Panc1 (cell line): ENCODE measurements at regions not wholly inside any gene's neighbourhood (a gene's known extent, or its start where the extent isn't known, plus 50 kb on each side); places are given as distances from the start of the nearest gene placed in this dataset.

ENCODE experiments used
- ATAC-seq: fragments of 200-7000 bp; cut with Tn5 transposase; 2 replicates; pipeline ENCODE4 v1.9.1; 2020; ENCODE audit warnings: mild to moderate bottlenecking, moderate library complexity
- BruUV-seq: library from RNA; stranded (reverse); fragments of 400-500 nt; replicated peaks from 2 replicates; lab custom pipeline; 2021; lab: Mats Ljungman, UMichigan
- CTCF ChIA-PET: fragments of 300-600 bp; sonication (Branson Sonifier 250); formaldehyde crosslinking; loops from one replicate; lab custom pipeline; 2022; ENCODE audit warnings: antibody characterized with exemption; lab: Charles Lee
- POLR2A ChIA-PET: fragments of 300-600 bp; sonication (Branson Sonifier 250); formaldehyde crosslinking; loops from one replicate; lab custom pipeline; 2022; ENCODE audit warnings: antibody characterized with exemption; lab: Charles Lee
- DNase-seq: peaks from one replicate; pipeline ENCODE4 v3.0.0-alpha.2; 2010; ENCODE audit warnings: low read depth, low spot score
- H3K27ac ChIP-seq: 2 replicates; pipeline ENCODE4 v1.5.1; 2011; ENCODE audit warnings: mild to moderate bottlenecking, low read length, inconsistent platforms
- H3K27me3 ChIP-seq: fragments of 200-500 bp; sonication (Bioruptor generic); 2 replicates; pipeline ENCODE4 v1.6.0; 2014; ENCODE audit warnings: low read length, inconsistent platforms; ENCODE audit not compliant: control insufficient read depth, insufficient read depth
- H3K36me3 ChIP-seq: fragments of 200-500 bp; sonication (Bioruptor generic); 2 replicates; pipeline ENCODE4 v1.5.1; 2014; ENCODE audit warnings: inconsistent platforms, mild to moderate bottlenecking, low read length, moderate library complexity; ENCODE audit not compliant: control insufficient read depth, insufficient read depth
- H3K4me1 ChIP-seq: 2 replicates; pipeline ENCODE4 v1.5.1; 2011; ENCODE audit warnings: inconsistent platforms, mild to moderate bottlenecking, low read length, moderate library complexity; ENCODE audit not compliant: control insufficient read depth, insufficient read depth
- H3K4me3 ChIP-seq, 2 experiments: 2 replicates each; pipeline ENCODE4 v1.5.1; 2011 to 2012; ENCODE audit warnings: low read depth in 2 of 2, low read length in 2 of 2, mild to moderate bottlenecking in 2 of 2, inconsistent platforms in 1 of 2, moderate library complexity in 1 of 2
- H3K9me3 ChIP-seq: fragments of 200-500 bp; sonication (Bioruptor generic); 2 replicates; pipeline ENCODE4 v1.5.1; 2014; ENCODE audit warnings: low read depth, mild to moderate bottlenecking, inconsistent platforms, low read length, moderate library complexity; ENCODE audit not compliant: control insufficient read depth, insufficient read depth
- POLR2AphosphoS5 ChIP-seq: IDR thresholded peaks from 2 replicates; pipeline ENCODE4 v1.6.1; 2012; ENCODE audit warnings: mild to moderate bottlenecking, low read depth, low read length, moderate library complexity
- REST ChIP-seq, 2 experiments: IDR thresholded peaks; 2 replicates each; pipeline ENCODE4 v1.6.1; 2011 to 2012; ENCODE audit warnings: low read depth in 2 of 2, control low read depth in 1 of 2, low read length in 1 of 2, mild to moderate bottlenecking in 1 of 2, moderate library complexity in 1 of 2; ENCODE audit not compliant: insufficient read depth in 1 of 2
- SIN3A ChIP-seq: IDR thresholded peaks from 2 replicates; pipeline ENCODE4 v1.6.1; 2012; ENCODE audit warnings: low read depth, mild to moderate bottlenecking, low read length, moderate library complexity, borderline replicate concordance; ENCODE audit not compliant: insufficient read depth
- TCF7L2 ChIP-seq: IDR thresholded peaks from 2 replicates; pipeline ENCODE4 v1.6.1; 2011; ENCODE audit warnings: mild to moderate bottlenecking, low read depth, low read length, inconsistent platforms
- in situ Hi-C: cut with HindIII; loops from 2 replicates; pipeline ENCODE4 v1.10.0; 2016; ENCODE audit warnings: low sequenced_read_pairs, low pct_unique_long_range_greater_than_20kb
- intact Hi-C: fragments of 100-400 bp; cut with micrococcal nuclease; formaldehyde crosslinking; loops from one replicate; pipeline ENCODE4 v1.10.0; 2022; ENCODE audit not compliant: unreplicated experiment
- TF ChIP-seq, protein P1 (sequence below): fragments of 450-650 bp; IDR thresholded peaks from 2 replicates; pipeline ENCODE4 v1.5.1; 2017; ENCODE audit warnings: mild to moderate bottlenecking

GRCh38 chr2:126303113-126303512 is 352.8 kb upstream of the GYPC start:
- no peak overlapping the region for H3K27ac ChIP-seq
- ATAC-seq = no peak
- POLR2A ChIA-PET = no interaction called here
- CTCF ChIA-PET = no interaction called here
- no peaks in the 10 kb centered on the region for H3K27me3 ChIP-seq
- intact Hi-C loops = no loop called here
- TF ChIP-seq SIN3A (no peak), POLR2AphosphoS5 (no peak)
- TF ChIP-seq, protein P1, sequence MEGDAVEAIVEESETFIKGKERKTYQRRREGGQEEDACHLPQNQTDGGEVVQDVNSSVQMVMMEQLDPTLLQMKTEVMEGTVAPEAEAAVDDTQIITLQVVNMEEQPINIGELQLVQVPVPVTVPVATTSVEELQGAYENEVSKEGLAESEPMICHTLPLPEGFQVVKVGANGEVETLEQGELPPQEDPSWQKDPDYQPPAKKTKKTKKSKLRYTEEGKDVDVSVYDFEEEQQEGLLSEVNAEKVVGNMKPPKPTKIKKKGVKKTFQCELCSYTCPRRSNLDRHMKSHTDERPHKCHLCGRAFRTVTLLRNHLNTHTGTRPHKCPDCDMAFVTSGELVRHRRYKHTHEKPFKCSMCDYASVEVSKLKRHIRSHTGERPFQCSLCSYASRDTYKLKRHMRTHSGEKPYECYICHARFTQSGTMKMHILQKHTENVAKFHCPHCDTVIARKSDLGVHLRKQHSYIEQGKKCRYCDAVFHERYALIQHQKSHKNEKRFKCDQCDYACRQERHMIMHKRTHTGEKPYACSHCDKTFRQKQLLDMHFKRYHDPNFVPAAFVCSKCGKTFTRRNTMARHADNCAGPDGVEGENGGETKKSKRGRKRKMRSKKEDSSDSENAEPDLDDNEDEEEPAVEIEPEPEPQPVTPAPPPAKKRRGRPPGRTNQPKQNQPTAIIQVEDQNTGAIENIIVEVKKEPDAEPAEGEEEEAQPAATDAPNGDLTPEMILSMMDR = no peak
- no peak overlapping the region for H3K4me3 ChIP-seq
- in situ Hi-C loops = no loop called here
- no peaks in the 10 kb centered on the region for H3K36me3 ChIP-seq
- H3K4me1 ChIP-seq = no peaks in the 10 kb centered on the region
- no peak for DNase-seq
- H3K9me3 ChIP-seq = no peaks in the 10 kb centered on the region
- no TSS peak for BruUV-seq

- intact Hi-C loops = no loop called here
- Histone ChIP-seq H3K4me3 (no peak overlapping the region), H3K36me3 (no peaks in the 10 kb centered on the region), H3K4me1 (no peaks in the 10 kb centered on the region), H3K27me3 (no peaks in the 10 kb centered on the region), H3K9me3 (no peaks in the 10 kb centered on the region), H3K27ac (no peak overlapping the region)
- DNase-seq (no peak), ATAC-seq (no peak)
- TF ChIP-seq, protein P1 = no peak
- no peak for TF ChIP-seq TCF7L2
- TF ChIP-seq REST (IDR thresholded peaks at IDR 0.05; ENCODE audit: insufficient read depth in 1 of 2, low read depth in 2 of 2, low read length in 1 of 2) = no peak
- TF ChIP-seq POLR2AphosphoS5 = no peak
- TF ChIP-seq SIN3A = no peak
- ChIA-PET POLR2A (no interaction called here), CTCF (no interaction called here)
- in situ Hi-C loops = no loop called here
- BruUV-seq = no TSS peak
Measured at GRCh38 chr2:126304154-126304553, 351.8 kb upstream of the GYPC start.
